ENCODE measurements at regions not wholly inside any gene's neighbourhood (a gene's known extent, or its start where the extent isn't known, plus 50 kb on each side); places are given as distances from the start of the nearest gene placed in this dataset.

DNA sequence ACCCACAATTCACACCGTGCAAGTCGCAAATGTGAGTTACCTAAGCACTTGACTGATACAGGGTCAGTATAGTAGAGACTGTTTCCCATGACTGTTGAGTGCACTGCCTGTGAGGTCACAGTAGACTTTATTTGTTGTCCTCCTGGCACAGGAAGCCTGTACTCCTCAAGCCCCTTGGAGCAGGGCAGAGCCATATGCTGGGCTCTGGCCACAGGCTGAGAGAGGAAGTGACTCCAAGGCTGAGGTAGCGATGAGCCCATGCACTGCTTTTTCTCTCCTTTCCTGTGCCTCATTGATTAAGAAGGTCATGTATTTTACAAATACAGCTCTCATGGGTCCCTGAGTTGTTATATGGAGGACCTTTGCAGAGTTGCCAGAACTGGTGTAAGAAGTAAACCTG is 287.7 kb downstream of the SRBD1 start:
- TF ChIP-seq CTCF (optimal IDR thresholded peaks at IDR 0.05 in 1 of 3, IDR thresholded peaks at IDR 0.05 in 1 of 3, conservative IDR thresholded peaks at IDR 0.05 in 1 of 3; ENCODE audit: extremely low read depth in 1 of 3, insufficient read depth in 2 of 3, low read length in 3 of 3): no peak
- no peak for TF ChIP-seq EZH2 (IDR thresholded peaks at IDR 0.05; ENCODE audit: low read length)

Data from keratinocyte (primary cell).